ENCODE measurements at regions not wholly inside any gene's neighbourhood (a gene's known extent, or its start where the extent isn't known, plus 50 kb on each side); places are given as distances from the start of the nearest gene placed in this dataset.

GRCh38 chr1:188988589-188988988, 1489.1 kb downstream of the BRINP3 start:
- no peak overlapping the region for H3K27ac ChIP-seq (ENCODE audit: poor library complexity, severe bottlenecking)
- DNase-seq (ENCODE audit: low spot score) (no peak), ATAC-seq (ENCODE audit: low read depth) (peak; percentile 42; the same call in 1 of the 3 replicates)
- no peaks in the 10 kb centered on the region for H3K36me3 ChIP-seq (ENCODE audit: low read depth)
- no peaks in the 10 kb centered on the region for H3K4me1 ChIP-seq (ENCODE audit: insufficient read depth, poor library complexity, severe bottlenecking)
- TF ChIP-seq CTCF (IDR thresholded peaks at IDR 0.05; ENCODE audit: poor library complexity, severe bottlenecking) = no peak
- no peaks in the 10 kb centered on the region for H3K27me3 ChIP-seq (ENCODE audit: insufficient read depth, poor library complexity, severe bottlenecking)
- no peaks in the 10 kb centered on the region for H3K9me3 ChIP-seq (ENCODE audit: severe bottlenecking)
- no peak overlapping the region for H3K4me3 ChIP-seq (ENCODE audit: severe bottlenecking)

- Histone ChIP-seq H3K4me1 (ENCODE audit: insufficient read depth, poor library complexity, severe bottlenecking) (no peaks in the 10 kb centered on the region), H3K4me3 (ENCODE audit: severe bottlenecking) (no peak overlapping the region), H3K9me3 (ENCODE audit: severe bottlenecking) (no peaks in the 10 kb centered on the region), H3K27me3 (ENCODE audit: insufficient read depth, poor library complexity, severe bottlenecking) (no peaks in the 10 kb centered on the region), H3K27ac (ENCODE audit: poor library complexity, severe bottlenecking) (no peak overlapping the region), H3K36me3 (ENCODE audit: low read depth) (no peaks in the 10 kb centered on the region)
- ATAC-seq (ENCODE audit: low read depth) (no peak), DNase-seq (ENCODE audit: low spot score) (no peak)
- TF ChIP-seq CTCF (IDR thresholded peaks at IDR 0.05; ENCODE audit: poor library complexity, severe bottlenecking) = no peak
Measured at GRCh38 chr1:188991221-188991930, 1486.3 kb downstream of the BRINP3 start.

GRCh38 chr1:189007824-189008223, 1469.8 kb downstream of the BRINP3 start:
- H3K27me3 ChIP-seq (ENCODE audit: insufficient read depth, poor library complexity, severe bottlenecking) = no peaks in the 10 kb centered on the region
- no peaks in the 10 kb centered on the region for H3K36me3 ChIP-seq (ENCODE audit: low read depth)
- no peak overlapping the region for H3K4me3 ChIP-seq (ENCODE audit: severe bottlenecking)
- no peaks in the 10 kb centered on the region for H3K4me1 ChIP-seq (ENCODE audit: insufficient read depth, poor library complexity, severe bottlenecking)
- ATAC-seq (ENCODE audit: low read depth) (no peak), DNase-seq (ENCODE audit: low spot score) (no peak)
- no peak for TF ChIP-seq CTCF (IDR thresholded peaks at IDR 0.05; ENCODE audit: poor library complexity, severe bottlenecking)
- H3K9me3 ChIP-seq (ENCODE audit: severe bottlenecking) = no peaks in the 10 kb centered on the region
- H3K27ac ChIP-seq (ENCODE audit: poor library complexity, severe bottlenecking) = no peak overlapping the region

- no peaks in the 10 kb centered on the region for H3K27me3 ChIP-seq (ENCODE audit: insufficient read depth, poor library complexity, severe bottlenecking)
- DNase-seq (ENCODE audit: low spot score) = no peak
- no peak for TF ChIP-seq CTCF (IDR thresholded peaks at IDR 0.05; ENCODE audit: poor library complexity, severe bottlenecking)
- no peak for ATAC-seq (ENCODE audit: low read depth)
- H3K9me3 ChIP-seq (ENCODE audit: severe bottlenecking) = no peaks in the 10 kb centered on the region
- H3K4me3 ChIP-seq (ENCODE audit: severe bottlenecking) = no peak overlapping the region
- H3K4me1 ChIP-seq (ENCODE audit: insufficient read depth, poor library complexity, severe bottlenecking) = no peaks in the 10 kb centered on the region
- H3K27ac ChIP-seq (ENCODE audit: poor library complexity, severe bottlenecking) = no peak overlapping the region
- H3K36me3 ChIP-seq (ENCODE audit: low read depth) = no peaks in the 10 kb centered on the region
Measured at GRCh38 chr1:189021577-189021976, 1456.1 kb downstream of the BRINP3 start.

GRCh38 chr1:189022015-189022414, 1455.6 kb downstream of the BRINP3 start:
- no peak overlapping the region for H3K27ac ChIP-seq (ENCODE audit: poor library complexity, severe bottlenecking)
- ATAC-seq (ENCODE audit: low read depth) (no peak), DNase-seq (ENCODE audit: low spot score) (no peak)
- no peaks in the 10 kb centered on the region for H3K27me3 ChIP-seq (ENCODE audit: insufficient read depth, poor library complexity, severe bottlenecking)
- no peaks in the 10 kb centered on the region for H3K9me3 ChIP-seq (ENCODE audit: severe bottlenecking)
- no peak for TF ChIP-seq CTCF (IDR thresholded peaks at IDR 0.05; ENCODE audit: poor library complexity, severe bottlenecking)
- H3K36me3 ChIP-seq (ENCODE audit: low read depth) = no peaks in the 10 kb centered on the region
- H3K4me3 ChIP-seq (ENCODE audit: severe bottlenecking) = no peak overlapping the region
- H3K4me1 ChIP-seq (ENCODE audit: insufficient read depth, poor library complexity, severe bottlenecking) = no peaks in the 10 kb centered on the region
